HepG2 (cell line): ENCODE measurements at regions not wholly inside any gene's neighbourhood (a gene's known extent, or its start where the extent isn't known, plus 50 kb on each side); places are given as distances from the start of the nearest gene placed in this dataset.
A peak's percentile ranks its signal among the peaks of the same experiment; 100 is the strongest.

Experiments used
- ATAC-seq: fragments of 200-7000 bp; cut with Tn5 transposase; 3 replicates; pipeline ENCODE4 v1.9.1; 2020; ENCODE audit warnings: mild to moderate bottlenecking, moderate library complexity
- BruUV-seq: library from RNA; stranded (reverse); fragments of 400-500 nt; replicated peaks from 2 replicates; lab custom pipeline; 2021; lab: Mats Ljungman, UMichigan
- CTCF ChIA-PET: fragments of 300-600 bp; formaldehyde crosslinking; extraction: SDS; loops from one replicate; lab custom pipeline; 2021; ENCODE audit warnings: low total read pairs, inconsistent platforms, low intra/inter-chr PET ratio; lab: Yijun Ruan, JAX
- POLR2A ChIA-PET: fragments of 350-600 bp; sonication (Branson Sonifier 250); formaldehyde crosslinking; loops from one replicate; lab custom pipeline; 2020; ENCODE audit warnings: antibody characterized with exemption, inconsistent platforms; lab: Yijun Ruan, JAX
- DNase-seq: peaks from one replicate; pipeline ENCODE4 v3.0.0-alpha.2; 2015; ENCODE audit warnings: low spot score
- FAIRE-seq: peaks from 3 replicates; lab custom pipeline; 2011; peaks lifted over from hg19 to GRCh38; lab: Jason Lieb, UNC
- H2AFZ ChIP-seq: one replicate; pipeline ENCODE4 v1.6.1; 2011; ENCODE audit warnings: low read length, inconsistent platforms
- H3K27ac ChIP-seq: fragments of 300-600 bp; 3 replicates; pipeline ENCODE4 v1.8.0; 2011; ENCODE audit warnings: mixed run types, mild to moderate bottlenecking, mixed read lengths, low read length, inconsistent platforms; ENCODE audit not compliant: insufficient read depth; ENCODE audit errors: extremely low read length
- H3K27me3 ChIP-seq, 2 experiments: fragments of 200-600 bp in 1 of 2; 2 replicates in 1 of 2; 3 replicates in 1 of 2; pipeline versions ENCODE4 v1.6.0 to v1.8.0; 2011; ENCODE audit warnings: low read length in 2 of 2, mild to moderate bottlenecking in 2 of 2, moderate library complexity in 2 of 2, inconsistent platforms in 1 of 2; ENCODE audit not compliant: insufficient read depth in 2 of 2, control insufficient read depth in 1 of 2
- H3K36me3 ChIP-seq, 2 experiments: fragments of 200-600 bp in 1 of 2; replicated peaks in 1 of 2; 2 replicates in 1 of 2; 3 replicates in 1 of 2; pipeline versions ENCODE4 v1.5.1 to v1.8.0; 2011; ENCODE audit warnings: low read length in 2 of 2, inconsistent platforms in 1 of 2; ENCODE audit not compliant: insufficient read depth in 2 of 2, control insufficient read depth in 1 of 2
- H3K4me1 ChIP-seq: 2 replicates; pipeline ENCODE4 v1.5.1; 2012; ENCODE audit warnings: low read length, inconsistent platforms; ENCODE audit not compliant: insufficient read depth
- H3K4me2 ChIP-seq: 2 replicates; pipeline ENCODE4 v1.6.0; 2011; ENCODE audit warnings: low read depth, low read length, inconsistent platforms
- H3K4me3 ChIP-seq, 3 experiments: fragments of 200-600 bp in 1 of 3; sonication (generic), shearing (Covaris generic) in 1 of 3; replicated peaks in 1 of 3; 2 replicates each; pipeline ENCODE4 v1.5.1; 2011 to 2016; ENCODE audit warnings: low read length in 3 of 3, inconsistent platforms in 2 of 3, low read depth in 2 of 3, mild to moderate bottlenecking in 2 of 3, control low read depth in 1 of 3, mixed read lengths in 1 of 3; ENCODE audit not compliant: insufficient read depth in 1 of 3
- H3K79me2 ChIP-seq: one replicate; pipeline ENCODE4 v1.6.1; 2011; ENCODE audit warnings: low read length, inconsistent platforms; ENCODE audit not compliant: insufficient read depth
- H3K9ac ChIP-seq: 2 replicates; pipeline ENCODE4 v1.6.0; 2011; ENCODE audit warnings: mild to moderate bottlenecking, low read depth, low read length, inconsistent platforms; ENCODE audit not compliant: insufficient read depth
- H3K9me3 ChIP-seq: 2 replicates; pipeline ENCODE4 v1.5.1; 2012; ENCODE audit warnings: mild to moderate bottlenecking, low read length
- H4K20me1 ChIP-seq: 2 replicates; pipeline ENCODE4 v1.6.0; 2011; ENCODE audit warnings: inconsistent platforms, mild to moderate bottlenecking, low read length, moderate library complexity; ENCODE audit not compliant: insufficient read depth
- CEBPB ChIP-seq: IDR thresholded peaks from 2 replicates; pipeline ENCODE4 v1.6.1; 2011; ENCODE audit warnings: low read depth, low read length, improper control_type of control experiment, borderline replicate concordance
- HOXA5 ChIP-seq: sonication (generic); formaldehyde crosslinking; IDR thresholded peaks from 2 replicates; pipeline ENCODE4 v1.4.0; 2020; ENCODE audit warnings: missing genetic modification reagents
- ISL2 ChIP-seq: sonication (generic); formaldehyde crosslinking; IDR thresholded peaks from 2 replicates; pipeline ENCODE4 v1.5.0; 2020; ENCODE audit warnings: missing genetic modification reagents
- NR2C2 ChIP-seq: sonication (generic); formaldehyde crosslinking; IDR thresholded peaks from 2 replicates; pipeline ENCODE4 v1.4.0; 2020; ENCODE audit warnings: missing genetic modification reagents, mild to moderate bottlenecking, moderate library complexity, borderline replicate concordance
- RCOR2 ChIP-seq: IDR thresholded peaks from 2 replicates; pipeline ENCODE4 v1.6.1; 2016; ENCODE audit warnings: missing biosample characterization, missing genetic modification reagents
- SRSF4 ChIP-seq: fragments of 200-400 bp; formaldehyde crosslinking; IDR thresholded peaks from one replicate; pipeline ENCODE4 v1.6.1; 2018; ENCODE audit warnings: mild to moderate bottlenecking, low read depth, low read length, moderate library complexity; ENCODE audit not compliant: poor library complexity, severe bottlenecking
- STAG1 ChIP-seq: sonication (generic); formaldehyde crosslinking; IDR thresholded peaks from 2 replicates; pipeline ENCODE4 v1.4.0; 2020; ENCODE audit warnings: missing genetic modification reagents
- ZFYVE20 ChIP-seq: sonication (generic); formaldehyde crosslinking; IDR thresholded peaks from 2 replicates; pipeline ENCODE4 v1.8.0; 2023; ENCODE audit warnings: low read depth, mild to moderate bottlenecking, moderate library complexity, missing genetic modification reagents, borderline replicate concordance
- ZNF292 ChIP-seq: sonication (generic); formaldehyde crosslinking; IDR thresholded peaks from 2 replicates; pipeline ENCODE4 v1.8.1; 2022; ENCODE audit warnings: mild to moderate bottlenecking, low read depth, missing genetic modification reagents, borderline replicate concordance
- ZNF331 ChIP-seq: sonication (generic); formaldehyde crosslinking; IDR thresholded peaks from 2 replicates; pipeline ENCODE4 v1.4.0; 2020; ENCODE audit warnings: missing genetic modification reagents
- ZNF446 ChIP-seq: sonication (generic); formaldehyde crosslinking; IDR thresholded peaks from 2 replicates; pipeline ENCODE4 v1.5.0; 2020; ENCODE audit warnings: mild to moderate bottlenecking, missing genetic modification reagents
- WGBS: methylation state at CpG from one replicate; pipeline ENCODE4 v1.1.6; 2017; ENCODE audit warnings: low lambda C conversion rate; 5-methylcytosine and 5-hydroxymethylcytosine counted together
- in situ Hi-C: cut with HindIII; loops from 2 replicates; pipeline ENCODE4 v1.10.0; 2017; ENCODE audit warnings: low pct_unique_long_range_greater_than_20kb; ENCODE audit not compliant: extremely low pct_ligation_motif_present
- intact Hi-C: fragments of 100-400 bp; cut with micrococcal nuclease; formaldehyde crosslinking; loops from one replicate; pipeline ENCODE4 v1.10.0; 2022; ENCODE audit not compliant: unreplicated experiment
- TF ChIP-seq, protein P1 (sequence below): sonication (generic); formaldehyde crosslinking; IDR thresholded peaks from 2 replicates; pipeline ENCODE4 v1.8.1; 2023; ENCODE audit warnings: mild to moderate bottlenecking, inconsistent platforms, moderate library complexity, missing genetic modification reagents, borderline replicate concordance
- TF ChIP-seq, protein P2 (sequence below): sonication (generic); formaldehyde crosslinking; IDR thresholded peaks from 2 replicates; pipeline ENCODE4 v1.8.0; 2022; ENCODE audit warnings: mild to moderate bottlenecking, missing genetic modification reagents, borderline replicate concordance
- TF ChIP-seq, protein P3 (sequence below): sonication (generic); formaldehyde crosslinking; IDR thresholded peaks from 2 replicates; pipeline ENCODE4 v1.5.0; 2020; ENCODE audit warnings: mild to moderate bottlenecking, missing genetic modification reagents, moderate library complexity

- TF ChIP-seq ZNF292 (CRISPR knock-in tag) (no peak), NR2C2 (CRISPR knock-in tag) (no peak), ZFYVE20 (CRISPR knock-in tag) (no peak)
- TF ChIP-seq, all 625 proteins: peak for 0
Measured at GRCh38 chr10:78259391-78259790, 225.7 kb downstream of the RPS24 start (continued).

DNA sequence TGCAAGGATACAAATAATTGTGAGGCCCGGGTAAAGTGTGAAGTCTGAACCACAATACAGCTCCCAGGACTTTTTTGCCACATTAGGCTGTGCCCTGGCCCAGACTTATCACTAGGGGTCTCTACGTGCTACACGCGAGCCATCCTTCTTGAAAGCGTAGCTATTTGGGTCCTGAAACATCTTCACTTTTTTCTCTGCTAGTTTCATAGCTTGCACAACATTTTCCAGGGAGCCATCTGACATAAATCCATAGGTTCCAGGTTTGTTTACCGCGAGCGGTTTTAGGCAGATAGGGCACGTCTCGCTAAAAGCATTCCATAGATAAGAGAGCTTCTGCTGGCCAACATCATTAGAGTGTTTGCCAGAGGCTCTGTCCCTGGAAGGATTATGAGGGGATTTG, 226.5 kb downstream of the RPS24 start:
- ChIA-PET POLR2A (no interaction called here), CTCF (no interaction called here)
- Histone ChIP-seq H3K36me3 (no peaks in the 10 kb centered on the region), H3K4me2 (no peak overlapping the region), H4K20me1 (no peaks in the 10 kb centered on the region), H3K4me1 (peaks cover 28% of the 10 kb centered on the region), H3K27ac (no peak overlapping the region), H3K9me3 (no peaks in the 10 kb centered on the region), H3K9ac (no peak overlapping the region), H3K4me3 (no peak overlapping the region), H2AFZ (no peak overlapping the region), H3K27me3 (no peaks in the 10 kb centered on the region), H3K79me2 (no peaks in the 10 kb centered on the region)
- intact Hi-C loops (no loop called here), in situ Hi-C loops (no loop called here)
- ATAC-seq (peak; percentile 73), FAIRE-seq (peak; percentile 44), DNase-seq (peak; percentile 69)
- no TSS peak for BruUV-seq
- 5% methylated on average over 10 of the region's 10 CpGs for WGBS
- no peak for TF ChIP-seq ZNF446
- TF ChIP-seq ZNF331: peak; percentile 17; the same call in 1 of the 2 replicates
- TF ChIP-seq STAG1 (CRISPR knock-in tag): peak; percentile 44
- TF ChIP-seq, protein P1, sequence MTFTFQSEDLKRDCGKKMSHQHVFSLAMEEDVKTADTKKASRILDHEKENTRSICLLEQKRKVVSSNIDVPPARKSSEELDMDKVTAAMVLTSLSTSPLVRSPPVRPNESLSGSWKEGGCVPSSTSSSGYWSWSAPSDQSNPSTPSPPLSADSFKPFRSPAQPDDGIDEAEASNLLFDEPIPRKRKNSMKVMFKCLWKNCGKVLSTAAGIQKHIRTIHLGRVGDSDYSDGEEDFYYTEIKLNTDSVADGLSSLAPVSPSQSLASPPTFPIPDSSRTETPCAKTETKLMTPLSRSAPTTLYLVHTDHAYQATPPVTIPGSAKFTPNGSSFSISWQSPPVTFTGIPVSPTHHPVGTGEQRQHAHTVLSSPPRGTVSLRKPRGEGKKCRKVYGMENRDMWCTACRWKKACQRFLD (CRISPR knock-in tag): no peak
- TF ChIP-seq ISL2 (CRISPR knock-in tag): 0 out of 2 replicates have a peak, but pooled peaks have one; percentile 41
- TF ChIP-seq HOXA5 (CRISPR knock-in tag): no peak
- no peak for TF ChIP-seq RCOR2 (CRISPR knock-in tag)
- peak; percentile 16; the same call in 1 of the 2 replicates for TF ChIP-seq CEBPB
- TF ChIP-seq SRSF4: no peak
- TF ChIP-seq, protein P2, sequence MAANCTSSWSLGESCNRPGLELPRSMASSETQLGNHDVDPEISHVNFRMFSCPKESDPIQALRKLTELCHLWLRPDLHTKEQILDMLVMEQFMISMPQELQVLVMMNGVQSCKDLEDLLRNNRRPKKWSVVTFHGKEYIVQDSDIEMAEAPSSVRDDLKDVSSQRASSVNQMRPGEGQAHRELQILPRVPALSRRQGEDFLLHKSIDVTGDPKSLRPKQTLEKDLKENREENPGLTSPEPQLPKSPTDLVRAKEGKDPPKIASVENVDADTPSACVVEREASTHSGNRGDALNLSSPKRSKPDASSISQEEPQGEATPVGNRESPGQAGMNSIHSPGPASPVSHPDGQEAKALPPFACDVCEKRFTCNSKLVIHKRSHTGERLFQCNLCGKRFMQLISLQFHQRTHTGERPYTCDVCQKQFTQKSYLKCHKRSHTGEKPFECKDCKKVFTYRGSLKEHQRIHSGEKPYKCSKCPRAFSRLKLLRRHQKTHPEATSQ (CRISPR knock-in tag): no peak
- TF ChIP-seq, protein P3, sequence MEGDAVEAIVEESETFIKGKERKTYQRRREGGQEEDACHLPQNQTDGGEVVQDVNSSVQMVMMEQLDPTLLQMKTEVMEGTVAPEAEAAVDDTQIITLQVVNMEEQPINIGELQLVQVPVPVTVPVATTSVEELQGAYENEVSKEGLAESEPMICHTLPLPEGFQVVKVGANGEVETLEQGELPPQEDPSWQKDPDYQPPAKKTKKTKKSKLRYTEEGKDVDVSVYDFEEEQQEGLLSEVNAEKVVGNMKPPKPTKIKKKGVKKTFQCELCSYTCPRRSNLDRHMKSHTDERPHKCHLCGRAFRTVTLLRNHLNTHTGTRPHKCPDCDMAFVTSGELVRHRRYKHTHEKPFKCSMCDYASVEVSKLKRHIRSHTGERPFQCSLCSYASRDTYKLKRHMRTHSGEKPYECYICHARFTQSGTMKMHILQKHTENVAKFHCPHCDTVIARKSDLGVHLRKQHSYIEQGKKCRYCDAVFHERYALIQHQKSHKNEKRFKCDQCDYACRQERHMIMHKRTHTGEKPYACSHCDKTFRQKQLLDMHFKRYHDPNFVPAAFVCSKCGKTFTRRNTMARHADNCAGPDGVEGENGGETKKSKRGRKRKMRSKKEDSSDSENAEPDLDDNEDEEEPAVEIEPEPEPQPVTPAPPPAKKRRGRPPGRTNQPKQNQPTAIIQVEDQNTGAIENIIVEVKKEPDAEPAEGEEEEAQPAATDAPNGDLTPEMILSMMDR (CRISPR knock-in tag): peak; percentile 52
